HK-2 (cell line): ENCODE measurements at regions not wholly inside any gene's neighbourhood (a gene's known extent, or its start where the extent isn't known, plus 50 kb on each side); places are given as distances from the start of the nearest gene placed in this dataset.
"Not testable (repeated sequence)": the region's sequence is repeated elsewhere in the genome, so short reads cannot be mapped to it uniquely, and the experiment has no call there.

ENCODE experiments used
- DNase-seq: peaks from one replicate; pipeline ENCODE4 v3.0.0-alpha.2; 2018; ENCODE audit not compliant: unreplicated experiment

DNA sequence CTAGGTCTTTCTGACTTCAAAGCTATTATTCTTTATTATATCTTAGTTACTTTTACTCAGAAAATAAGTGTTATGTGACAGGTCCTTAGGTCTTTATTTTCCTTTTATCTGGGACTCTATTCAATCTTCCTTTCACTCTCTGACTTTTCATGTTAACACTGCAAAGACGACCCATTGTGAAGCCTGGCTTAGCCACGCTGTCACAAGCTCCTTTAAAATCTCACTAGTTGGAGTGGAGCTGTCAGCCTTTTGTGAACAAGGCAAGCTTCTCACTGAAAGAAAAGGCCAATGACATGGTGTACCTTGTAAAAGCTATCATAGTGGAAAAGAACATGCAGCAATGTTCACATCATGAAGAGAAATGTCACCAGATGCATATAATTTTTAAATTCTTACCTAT, 1130.7 kb upstream of the FAM98A start:
- DNase-seq = no peak

- no peak for DNase-seq
These were observed 1125.0 kb upstream of the FAM98A start for GRCh38 chr2:34724107-34724506.

DNA sequence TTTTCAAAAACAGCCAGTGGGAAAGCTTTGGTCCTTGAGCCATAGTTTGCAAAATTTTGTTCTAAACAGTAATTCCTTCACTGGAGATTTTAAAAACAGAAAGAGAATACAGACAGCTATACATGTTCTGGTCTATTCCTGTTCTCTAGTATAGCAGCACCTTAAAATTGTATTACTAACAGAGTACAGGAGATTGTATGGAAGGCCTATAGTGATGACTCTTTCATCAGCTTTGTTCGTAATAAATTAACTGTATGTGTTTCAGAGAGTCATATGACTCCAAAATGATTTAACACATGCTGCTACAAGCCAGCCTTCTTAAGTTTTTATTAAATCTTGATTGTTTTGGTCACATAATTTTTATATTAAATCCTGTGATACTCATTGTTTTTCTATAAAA, 1124.6 kb upstream of the FAM98A start:
- DNase-seq = no peak

GRCh38 chr2:34719206-34719605, 1120.1 kb upstream of the FAM98A start:
- no peak for DNase-seq

GRCh38 chr2:34705551-34706247, 1106.6 kb upstream of the FAM98A start:
- DNase-seq = no peak

DNA sequence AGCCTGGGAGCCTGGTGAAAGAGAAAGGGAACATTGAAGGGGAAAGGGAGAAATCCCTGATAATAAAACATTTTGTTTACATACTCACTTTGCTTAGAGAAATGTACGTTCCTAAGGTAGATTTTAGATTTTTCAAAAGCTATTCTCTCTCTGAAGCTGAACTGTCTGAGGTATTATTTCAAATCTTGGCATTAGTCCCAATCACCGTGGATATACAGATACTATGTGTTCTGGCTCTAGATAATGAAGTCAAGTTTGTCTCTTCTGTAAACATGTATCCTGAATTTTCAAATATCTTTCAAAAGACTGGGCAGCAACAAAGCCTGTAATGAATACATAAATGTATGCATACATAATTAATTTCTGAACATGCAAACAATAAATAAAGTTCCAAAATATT, 1104.2 kb upstream of the FAM98A start:
- DNase-seq = no peak

DNA sequence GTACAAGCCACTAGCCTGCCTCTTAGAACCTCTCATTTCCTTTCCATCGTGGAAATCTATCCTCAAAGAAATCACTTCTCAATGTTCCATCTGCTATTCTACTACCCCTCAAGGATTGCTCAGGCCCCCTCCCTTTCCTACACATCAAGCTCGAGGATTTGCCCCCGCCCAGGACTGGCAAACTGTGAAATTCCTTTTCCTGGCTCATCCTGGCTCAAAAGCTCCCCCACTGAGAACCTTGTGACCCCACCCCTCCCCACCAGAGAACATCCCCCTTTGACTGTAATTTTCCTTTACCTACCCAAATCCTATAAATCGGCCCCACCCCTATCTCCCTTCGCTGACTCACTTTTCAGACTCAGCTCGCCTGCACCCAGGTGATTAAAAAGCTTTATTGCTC, 1103.3 kb upstream of the FAM98A start:
- not testable (repeated sequence) for DNase-seq

DNA sequence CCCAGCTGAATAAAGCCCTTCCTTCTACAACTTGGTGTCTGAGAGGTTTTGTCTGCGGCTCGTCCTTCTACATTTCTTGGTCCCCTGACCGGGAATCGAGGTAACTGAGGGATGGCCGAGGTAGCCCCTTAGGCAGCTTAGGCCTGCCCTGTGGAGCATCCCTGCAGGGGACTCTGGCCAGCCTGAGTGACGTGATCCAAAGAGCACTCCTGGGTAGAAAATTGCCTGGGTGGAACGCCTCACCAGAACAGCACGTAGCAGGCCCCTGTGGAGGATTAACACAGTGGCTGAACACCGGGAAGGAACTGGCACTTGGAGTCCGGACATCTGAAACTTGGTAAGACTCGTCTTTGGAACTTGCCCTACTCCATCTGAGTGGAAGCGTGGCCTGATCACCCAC, 1078.5 kb upstream of the FAM98A start:
- peak; percentile 36 for DNase-seq

- DNase-seq = not testable (repeated sequence)
These were observed 1078.0 kb upstream of the FAM98A start for GRCh38 chr2:34677119-34677531.

DNA sequence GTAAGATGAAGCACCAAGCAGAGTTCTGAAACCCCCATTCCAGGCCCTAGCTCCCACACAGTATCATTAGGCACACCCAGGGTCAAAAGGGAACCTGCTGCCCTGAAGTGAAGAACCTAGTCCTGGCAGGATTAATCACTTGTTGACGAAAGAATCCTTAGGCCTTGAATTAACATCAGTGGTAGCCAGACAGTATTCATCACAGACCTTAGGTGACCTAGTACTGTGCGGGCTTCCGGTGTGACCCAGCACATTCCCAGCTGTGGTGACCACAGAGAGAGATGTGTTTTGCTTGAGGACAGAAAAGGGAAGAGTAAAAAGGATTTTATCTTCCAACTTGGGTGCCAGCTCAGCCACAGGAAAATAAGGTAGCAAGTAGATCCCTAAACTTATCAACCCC, 1071.4 kb upstream of the FAM98A start:
- no peak for DNase-seq

DNA sequence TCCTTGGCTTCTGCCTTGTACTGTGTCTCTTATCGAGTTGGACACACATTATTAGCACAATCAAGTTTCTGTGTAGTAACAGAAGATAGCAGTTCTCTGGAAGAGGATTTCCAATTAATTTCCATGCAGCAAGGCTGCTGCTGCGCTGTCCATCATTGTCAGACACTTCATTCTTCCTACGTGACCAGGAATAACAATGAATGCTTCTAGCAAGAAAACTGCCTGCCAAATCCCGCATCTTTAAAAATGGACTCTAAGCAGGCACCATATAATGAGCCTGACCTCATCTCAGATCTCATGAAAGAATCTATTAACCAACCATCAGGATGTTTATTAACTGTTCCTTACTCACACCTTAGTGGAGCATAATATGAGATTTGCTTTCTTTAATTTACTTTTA, 1067.7 kb upstream of the FAM98A start:
- DNase-seq = no peak

- peak; percentile 14 for DNase-seq
These were observed 1065.2 kb upstream of the FAM98A start for GRCh38 chr2:34664266-34664665.

- no peak for DNase-seq
These were observed 1064.2 kb upstream of the FAM98A start for GRCh38 chr2:34663314-34663713.

- DNase-seq = no peak
These were observed 1061.6 kb upstream of the FAM98A start for GRCh38 chr2:34660741-34661140.

- no peak for DNase-seq
These were observed 1057.5 kb upstream of the FAM98A start for GRCh38 chr2:34656632-34657031.

- DNase-seq = no peak
These were observed 1053.5 kb upstream of the FAM98A start for GRCh38 chr2:34652636-34653035.

- DNase-seq = no peak
These were observed 1047.8 kb upstream of the FAM98A start for GRCh38 chr2:34646901-34647300.

GRCh38 chr2:34632327-34632726, 1033.2 kb upstream of the FAM98A start:
- DNase-seq = no peak

GRCh38 chr2:34627003-34627402, 1027.9 kb upstream of the FAM98A start:
- DNase-seq = peak; percentile 52

GRCh38 chr2:34604164-34604563, 1005.1 kb upstream of the FAM98A start:
- DNase-seq = no peak

GRCh38 chr2:34602262-34602661, 1003.2 kb upstream of the FAM98A start:
- DNase-seq = no peak

DNA sequence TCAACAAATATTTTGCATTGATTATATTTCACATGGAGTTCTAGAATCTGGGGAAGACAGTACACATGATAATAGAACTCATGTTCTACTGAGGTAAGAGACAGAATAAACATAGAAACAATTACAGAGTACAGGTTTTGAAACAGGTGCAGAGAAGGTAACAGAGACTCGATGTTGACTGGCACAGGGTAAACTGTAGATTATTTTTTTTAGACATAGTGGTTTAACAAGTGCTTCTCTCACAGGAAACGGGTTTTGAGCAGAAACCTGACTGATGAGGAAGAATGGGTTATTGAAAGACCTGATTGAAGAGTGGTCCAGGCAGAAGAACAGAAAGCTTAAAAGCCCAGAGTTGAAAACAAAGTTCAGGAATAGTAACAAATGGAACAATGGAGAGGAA, 1002.5 kb upstream of the FAM98A start:
- DNase-seq = no peak

GRCh38 chr2:34578641-34579040, 979.5 kb upstream of the FAM98A start:
- DNase-seq = peak; percentile 2

DNA sequence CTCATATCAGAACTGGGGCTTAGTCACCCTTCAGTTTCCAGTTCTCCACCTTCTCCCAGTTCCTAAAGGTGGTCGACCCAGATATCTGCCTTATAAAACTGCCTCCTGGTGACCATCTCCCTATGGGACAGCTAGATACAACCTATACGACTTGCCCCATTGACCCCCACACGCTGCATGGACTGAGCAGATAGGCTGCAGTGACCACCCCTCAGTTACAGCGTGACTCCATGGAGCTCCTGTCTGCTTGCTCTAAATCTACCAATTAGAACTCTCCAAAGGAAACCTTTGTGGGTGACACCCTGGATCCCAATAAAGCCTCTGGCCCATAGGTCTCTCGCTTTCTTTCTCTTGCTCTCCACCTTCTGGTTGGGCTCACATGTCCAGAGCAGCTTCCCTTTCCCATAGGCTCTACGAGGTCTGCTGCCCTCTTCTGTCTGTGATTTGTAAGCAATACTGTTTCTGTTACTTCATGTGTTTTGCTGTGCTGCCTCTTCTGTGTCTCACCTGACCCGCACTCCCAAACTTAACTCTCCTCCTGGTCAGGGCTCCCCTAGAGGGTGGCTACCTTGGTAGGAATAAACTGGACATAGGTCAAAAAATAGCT, 971.3 kb upstream of the FAM98A start:
- DNase-seq = peak; percentile 16
